SK-N-SH treated with all-trans-retinoic acid at 6 μM for 48 hours (cell line): ENCODE measurements at regions not wholly inside any gene's neighbourhood (a gene's known extent, or its start where the extent isn't known, plus 50 kb on each side); places are given as distances from the start of the nearest gene placed in this dataset.

Experiments used
- ATAC-seq: fragments of 200-7000 bp; cut with Tn5 transposase; 3 replicates; pipeline ENCODE4 v1.9.1; 2020; ENCODE audit warnings: mild to moderate bottlenecking, moderate library complexity
- CSDC2 ChIP-seq: fragments of 250-450 bp; sonication (Bioruptor Pico); IDR thresholded peaks from 2 replicates; pipeline ENCODE4 v1.5.0; 2020; ENCODE audit warnings: mild to moderate bottlenecking, moderate library complexity
- ESRRG ChIP-seq: fragments of 250-450 bp; sonication (Bioruptor Pico); IDR thresholded peaks from 2 replicates; pipeline ENCODE4 v1.6.1; 2021; ENCODE audit warnings: mild to moderate bottlenecking
- GLIS3 ChIP-seq: fragments of 250-450 bp; sonication (Bioruptor Pico); IDR thresholded peaks from 2 replicates; pipeline ENCODE4 v1.5.0; 2020; ENCODE audit warnings: mild to moderate bottlenecking, moderate library complexity
- ISL1 ChIP-seq: fragments of 250-450 bp; sonication (Bioruptor Pico); IDR thresholded peaks from 2 replicates; pipeline ENCODE4 v2.1.2; 2022; ENCODE audit warnings: mild to moderate bottlenecking, moderate library complexity
- OSR1 ChIP-seq: fragments of 250-450 bp; sonication (Bioruptor Pico); IDR thresholded peaks from 2 replicates; pipeline ENCODE4 v1.8.0; 2022; ENCODE audit warnings: moderate library complexity, mild to moderate bottlenecking, inconsistent platforms
- POU6F1 ChIP-seq: fragments of 250-450 bp; sonication (Bioruptor Pico); IDR thresholded peaks from 2 replicates; pipeline ENCODE4 v1.8.0; 2021; ENCODE audit warnings: low read depth, mild to moderate bottlenecking, moderate library complexity, borderline replicate concordance
- RARB ChIP-seq: fragments of 250-450 bp; sonication (Bioruptor Pico); IDR thresholded peaks from 2 replicates; pipeline ENCODE4 v1.8.0; 2021; ENCODE audit warnings: mild to moderate bottlenecking, moderate library complexity
- SNAI2 ChIP-seq: fragments of 250-450 bp; sonication (Bioruptor Pico); IDR thresholded peaks from 2 replicates; pipeline ENCODE4 v1.5.0; 2020; ENCODE audit warnings: mild to moderate bottlenecking, moderate library complexity
- TCF4 ChIP-seq: fragments of 250-450 bp; sonication (Bioruptor Pico); IDR thresholded peaks from 2 replicates; pipeline ENCODE4 v1.8.0; 2021; ENCODE audit warnings: mild to moderate bottlenecking, moderate library complexity, borderline replicate concordance
- TOX ChIP-seq: fragments of 250-450 bp; sonication (Bioruptor Pico); IDR thresholded peaks from 2 replicates; pipeline ENCODE4 v1.8.0; 2021; ENCODE audit warnings: mild to moderate bottlenecking, moderate library complexity, borderline replicate concordance
- TSHZ2 ChIP-seq: fragments of 250-450 bp; sonication (Bioruptor Pico); IDR thresholded peaks from 2 replicates; pipeline ENCODE4 v1.5.0; 2020; ENCODE audit warnings: mild to moderate bottlenecking, moderate library complexity
- ZC3H10 ChIP-seq: fragments of 250-450 bp; sonication (Bioruptor Pico); IDR thresholded peaks from 2 replicates; pipeline ENCODE4 v1.5.1; 2021; ENCODE audit warnings: mild to moderate bottlenecking, moderate library complexity
- ZFP3 ChIP-seq: fragments of 250-450 bp; sonication (Bioruptor Pico); IDR thresholded peaks from 2 replicates; pipeline ENCODE4 v1.5.0; 2020; ENCODE audit warnings: mild to moderate bottlenecking, moderate library complexity
- ZNF565 ChIP-seq: fragments of 450-650 bp; formaldehyde crosslinking; conservative IDR thresholded peaks from 2 replicates; pipeline ENCODE4 v1.5.0; 2020; ENCODE audit warnings: low read depth, mild to moderate bottlenecking, moderate library complexity
- ZNF70 ChIP-seq: fragments of 450-650 bp; formaldehyde crosslinking; IDR thresholded peaks from 2 replicates; pipeline ENCODE4 v1.5.0; 2020; ENCODE audit warnings: mild to moderate bottlenecking, moderate library complexity
- ZNF8 ChIP-seq: fragments of 450-650 bp; formaldehyde crosslinking; IDR thresholded peaks from 2 replicates; pipeline ENCODE4 v1.5.0; 2020; ENCODE audit warnings: mild to moderate bottlenecking, moderate library complexity
- TF ChIP-seq, protein P1 (sequence below): fragments of 250-450 bp; sonication (Bioruptor Pico); IDR thresholded peaks from 2 replicates; pipeline ENCODE4 v1.8.0; 2020; ENCODE audit warnings: mild to moderate bottlenecking, moderate library complexity, borderline replicate concordance
- TF ChIP-seq, protein P2 (sequence below): fragments of 250-450 bp; sonication (Bioruptor Pico); IDR thresholded peaks from 2 replicates; pipeline ENCODE4 v1.5.1; 2021; ENCODE audit warnings: mild to moderate bottlenecking, moderate library complexity

GRCh38 chr9:694403-695154, 146.9 kb upstream of the DMRT1 start (continued):
- TF ChIP-seq TSHZ2 (CRISPR knock-in tag) = no peak
- no peak for TF ChIP-seq SNAI2

- TF ChIP-seq ESRRG (CRISPR knock-in tag) (no peak), ZNF70 (CRISPR knock-in tag) (no peak)
- TF ChIP-seq, protein P1, sequence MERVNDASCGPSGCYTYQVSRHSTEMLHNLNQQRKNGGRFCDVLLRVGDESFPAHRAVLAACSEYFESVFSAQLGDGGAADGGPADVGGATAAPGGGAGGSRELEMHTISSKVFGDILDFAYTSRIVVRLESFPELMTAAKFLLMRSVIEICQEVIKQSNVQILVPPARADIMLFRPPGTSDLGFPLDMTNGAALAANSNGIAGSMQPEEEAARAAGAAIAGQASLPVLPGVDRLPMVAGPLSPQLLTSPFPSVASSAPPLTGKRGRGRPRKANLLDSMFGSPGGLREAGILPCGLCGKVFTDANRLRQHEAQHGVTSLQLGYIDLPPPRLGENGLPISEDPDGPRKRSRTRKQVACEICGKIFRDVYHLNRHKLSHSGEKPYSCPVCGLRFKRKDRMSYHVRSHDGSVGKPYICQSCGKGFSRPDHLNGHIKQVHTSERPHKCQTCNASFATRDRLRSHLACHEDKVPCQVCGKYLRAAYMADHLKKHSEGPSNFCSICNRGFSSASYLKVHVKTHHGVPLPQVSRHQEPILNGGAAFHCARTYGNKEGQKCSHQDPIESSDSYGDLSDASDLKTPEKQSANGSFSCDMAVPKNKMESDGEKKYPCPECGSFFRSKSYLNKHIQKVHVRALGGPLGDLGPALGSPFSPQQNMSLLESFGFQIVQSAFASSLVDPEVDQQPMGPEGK = no peak
- no peak for ATAC-seq
Measured at GRCh38 chr9:695252-695651, 146.2 kb upstream of the DMRT1 start.

GRCh38 chr9:696332-697323, 144.9 kb upstream of the DMRT1 start:
- TF ChIP-seq TCF4 (CRISPR knock-in tag) (no peak), GLIS3 (CRISPR knock-in tag) (no peak), RARB (CRISPR knock-in tag) (no peak), ZC3H10 (CRISPR knock-in tag) (no peak), ZNF565 (no peak), ZNF70 (CRISPR knock-in tag) (no peak), ESRRG (CRISPR knock-in tag) (no peak), POU6F1 (CRISPR knock-in tag) (no peak), ZFP3 (CRISPR knock-in tag) (no peak), OSR1 (CRISPR knock-in tag) (no peak)
- TF ChIP-seq, protein P2, sequence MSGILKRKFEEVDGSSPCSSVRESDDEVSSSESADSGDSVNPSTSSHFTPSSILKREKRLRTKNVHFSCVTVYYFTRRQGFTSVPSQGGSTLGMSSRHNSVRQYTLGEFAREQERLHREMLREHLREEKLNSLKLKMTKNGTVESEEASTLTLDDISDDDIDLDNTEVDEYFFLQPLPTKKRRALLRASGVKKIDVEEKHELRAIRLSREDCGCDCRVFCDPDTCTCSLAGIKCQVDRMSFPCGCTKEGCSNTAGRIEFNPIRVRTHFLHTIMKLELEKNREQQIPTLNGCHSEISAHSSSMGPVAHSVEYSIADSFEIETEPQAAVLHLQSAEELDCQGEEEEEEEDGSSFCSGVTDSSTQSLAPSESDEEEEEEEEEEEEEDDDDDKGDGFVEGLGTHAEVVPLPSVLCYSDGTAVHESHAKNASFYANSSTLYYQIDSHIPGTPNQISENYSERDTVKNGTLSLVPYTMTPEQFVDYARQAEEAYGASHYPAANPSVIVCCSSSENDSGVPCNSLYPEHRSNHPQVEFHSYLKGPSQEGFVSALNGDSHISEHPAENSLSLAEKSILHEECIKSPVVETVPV (CRISPR knock-in tag) = no peak
- ATAC-seq = peak; percentile 72

- ATAC-seq = peak; percentile 23
- TF ChIP-seq TSHZ2 (CRISPR knock-in tag) (no peak), ZNF8 (no peak), SNAI2 (no peak), ESRRG (CRISPR knock-in tag) (no peak), POU6F1 (CRISPR knock-in tag) (no peak), ISL1 (CRISPR knock-in tag) (no peak), OSR1 (CRISPR knock-in tag) (no peak), GLIS3 (CRISPR knock-in tag) (no peak), TOX (no peak), CSDC2 (CRISPR knock-in tag) (no peak), ZNF565 (no peak)
- TF ChIP-seq, protein P1 = no peak
Measured at GRCh38 chr9:698276-698675, 143.2 kb upstream of the DMRT1 start.
